Dermis blood vessel endothelial cell (primary cell): ENCODE measurements at regions not wholly inside any gene's neighbourhood (a gene's known extent, or its start where the extent isn't known, plus 50 kb on each side); places are given as distances from the start of the nearest gene placed in this dataset.

ENCODE experiments used
- DNase-seq: peaks from one replicate; pipeline ENCODE4 v3.0.0; 2010

GRCh38 chr11:42625757-42626665 is 685.8 kb upstream of the API5 start:
- DNase-seq: no peak

DNA sequence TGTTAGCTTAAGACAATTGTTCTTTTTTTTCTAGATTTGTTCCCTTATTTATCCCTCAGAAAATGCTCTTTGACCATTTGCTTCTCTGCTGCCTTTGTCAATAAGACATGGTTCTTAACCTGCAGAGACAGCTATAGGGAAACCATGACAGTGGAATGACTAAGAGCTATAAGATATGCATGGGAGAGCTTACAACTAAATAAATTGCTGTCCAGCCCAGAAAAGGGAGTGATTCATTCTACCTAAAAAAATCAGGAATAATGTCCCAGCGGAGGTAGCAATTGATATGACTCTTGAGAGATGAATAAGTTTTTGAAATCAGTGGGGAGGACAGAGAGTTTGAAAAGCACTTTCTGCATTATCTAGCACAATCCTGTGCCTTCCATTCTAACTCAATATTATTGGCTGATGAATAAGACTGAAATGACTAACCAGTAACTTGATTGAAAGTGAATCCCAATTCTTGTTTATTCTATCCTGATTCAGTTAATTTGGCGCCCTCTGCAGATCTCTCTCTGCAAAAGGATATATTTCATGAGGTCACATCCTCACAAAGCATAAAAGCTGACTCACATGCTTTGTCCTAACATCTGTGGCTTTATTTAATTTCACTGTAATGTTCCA is 680.5 kb upstream of the API5 start:
- no peak for DNase-seq

- no peak for DNase-seq
These were observed 664.8 kb upstream of the API5 start for GRCh38 chr11:42646959-42647358.

GRCh38 chr11:42647993-42648392 is 663.8 kb upstream of the API5 start:
- no peak for DNase-seq

GRCh38 chr11:42651621-42652020 is 660.2 kb upstream of the API5 start:
- DNase-seq: no peak

DNA sequence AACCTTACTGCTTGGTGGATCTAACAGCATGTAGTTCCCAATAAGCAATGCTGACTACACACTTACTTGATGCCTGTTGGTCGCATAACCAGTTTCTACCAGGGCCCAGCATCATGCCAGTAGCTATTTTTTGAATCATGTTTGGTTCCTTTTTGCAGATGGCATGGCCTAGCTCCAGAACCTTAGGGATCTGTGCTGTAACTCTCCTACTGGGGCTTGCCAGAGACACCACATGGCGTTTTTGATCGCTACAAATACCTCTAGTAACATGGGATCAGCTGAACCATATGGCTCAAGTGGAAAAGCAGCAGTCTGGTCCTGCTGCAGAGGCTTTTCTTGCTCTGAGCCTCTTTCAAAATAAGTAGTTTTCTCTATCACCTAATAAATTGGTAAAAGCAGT is 654.6 kb upstream of the API5 start:
- no peak for DNase-seq

GRCh38 chr11:42661942-42662341 is 649.9 kb upstream of the API5 start:
- DNase-seq: no peak

GRCh38 chr11:42669248-42669976 is 642.4 kb upstream of the API5 start:
- DNase-seq: no peak

DNA sequence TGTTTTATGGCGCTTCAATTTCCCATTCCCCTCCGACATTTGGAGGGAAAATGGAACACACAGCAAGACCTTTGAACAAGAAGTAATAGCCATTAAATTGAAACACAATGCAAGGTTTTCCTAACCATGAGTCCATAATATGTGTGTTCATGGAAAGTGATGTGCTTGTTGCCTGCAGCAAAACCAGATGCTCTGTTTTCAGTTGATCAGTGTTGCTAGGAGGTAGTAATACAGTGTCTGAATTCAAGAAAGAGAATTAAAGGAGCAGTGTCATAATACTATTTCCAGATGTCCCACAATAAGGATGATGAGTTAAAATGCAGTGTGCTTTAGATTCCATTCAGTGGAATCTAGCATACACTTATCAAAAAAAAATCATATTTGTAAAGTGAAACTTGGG is 637.4 kb upstream of the API5 start:
- no peak for DNase-seq

DNA sequence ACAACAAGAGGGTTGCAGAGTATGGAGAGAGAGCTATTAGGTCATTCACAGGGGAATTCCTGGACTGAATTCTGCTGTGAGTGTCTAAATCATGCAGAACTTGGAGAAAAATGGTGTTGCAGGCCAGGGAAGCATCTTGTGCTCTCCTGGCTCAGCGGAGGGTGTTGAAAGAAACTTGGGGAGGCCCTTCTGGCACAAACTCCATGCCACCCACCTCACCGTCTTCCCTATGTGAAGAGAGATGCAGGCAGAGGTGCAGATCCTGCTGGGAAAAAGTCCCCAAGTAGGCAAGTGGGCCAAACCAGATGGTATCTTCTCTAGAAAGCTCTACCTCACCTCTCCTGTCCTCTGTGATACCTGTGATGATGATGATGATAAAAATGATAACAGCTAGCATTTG is 604.3 kb upstream of the API5 start:
- no peak for DNase-seq

- no peak for DNase-seq
These were observed 602.6 kb upstream of the API5 start for GRCh38 chr11:42709216-42709615.

DNA sequence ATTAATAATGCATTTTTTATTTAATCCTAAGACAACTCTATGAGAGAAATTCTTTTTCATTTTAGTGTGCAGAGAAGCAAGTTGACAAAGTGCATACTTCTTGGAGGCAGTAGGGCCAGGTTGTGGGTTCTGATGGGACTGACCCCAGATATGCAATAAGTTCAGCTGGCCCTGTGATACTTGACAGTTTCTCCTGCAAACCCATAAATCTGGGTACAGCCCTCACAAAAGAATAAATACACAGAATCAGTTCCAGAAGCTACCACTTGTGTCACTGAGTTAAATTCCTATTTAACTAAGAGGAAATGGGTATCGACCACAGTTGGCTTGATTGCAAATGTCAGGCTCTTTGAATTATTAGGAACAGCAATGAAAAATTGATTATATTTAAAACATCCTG is 598.5 kb upstream of the API5 start:
- DNase-seq: no peak

- DNase-seq: no peak
These were observed 598.0 kb upstream of the API5 start for GRCh38 chr11:42713753-42714152.

DNA sequence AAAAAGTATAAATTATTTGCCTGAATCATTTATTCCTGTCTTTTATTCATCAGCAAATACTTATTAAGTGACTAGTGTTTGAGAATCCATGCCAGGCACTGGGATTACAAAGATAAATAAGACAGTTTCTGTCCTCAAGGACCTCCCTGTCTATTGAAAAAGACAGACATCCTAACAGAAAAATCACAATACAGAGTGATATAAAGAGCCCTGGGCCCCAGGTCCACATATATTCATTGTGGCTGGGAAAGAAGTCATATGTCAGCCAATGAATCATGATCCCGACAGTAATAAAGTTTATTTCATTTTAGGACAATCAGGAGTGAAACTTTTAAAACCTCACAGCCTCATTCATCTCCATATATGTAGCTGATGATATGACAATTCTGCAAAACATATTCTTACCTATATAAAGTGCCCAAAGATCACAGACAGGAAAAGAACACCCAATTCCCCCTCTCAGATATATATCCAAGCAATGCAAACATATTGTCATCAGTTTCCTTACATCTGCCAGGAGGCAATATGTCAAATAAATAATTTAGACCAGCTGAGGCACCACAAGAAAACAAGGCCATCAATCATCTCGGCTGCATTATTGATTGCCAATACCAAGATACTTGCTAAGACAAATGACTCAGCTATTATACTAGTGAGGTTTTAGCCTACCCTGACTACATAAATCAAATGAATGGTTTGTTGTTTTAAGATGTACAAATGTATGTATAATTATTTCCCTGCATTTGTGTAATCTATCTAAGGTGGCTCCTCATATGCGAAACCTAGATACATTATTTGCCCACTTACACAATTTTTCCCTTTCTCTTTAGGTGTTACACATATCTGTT is 590.9 kb upstream of the API5 start:
- DNase-seq: no peak

- no peak for DNase-seq
These were observed 583.9 kb upstream of the API5 start for GRCh38 chr11:42727879-42728278.

DNA sequence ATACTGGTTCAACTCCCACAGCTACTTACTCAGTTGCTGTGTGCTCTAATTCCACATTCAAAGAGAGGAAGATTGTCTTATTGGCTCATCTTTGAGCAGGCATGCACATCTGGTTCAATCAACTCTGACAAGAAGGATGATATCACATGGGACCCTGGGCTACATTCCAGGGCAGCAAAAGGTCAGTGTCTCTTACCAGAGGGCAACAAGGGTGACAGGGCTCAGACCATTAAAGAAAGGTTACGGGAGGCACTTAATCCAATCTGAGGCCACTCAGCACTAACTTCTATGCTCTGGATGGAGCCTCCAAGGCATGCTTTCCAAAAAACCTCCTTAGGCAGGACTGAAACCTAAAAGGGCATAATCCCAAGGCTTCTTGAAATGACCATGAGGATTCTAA is 549.4 kb upstream of the API5 start:
- no peak for DNase-seq

DNA sequence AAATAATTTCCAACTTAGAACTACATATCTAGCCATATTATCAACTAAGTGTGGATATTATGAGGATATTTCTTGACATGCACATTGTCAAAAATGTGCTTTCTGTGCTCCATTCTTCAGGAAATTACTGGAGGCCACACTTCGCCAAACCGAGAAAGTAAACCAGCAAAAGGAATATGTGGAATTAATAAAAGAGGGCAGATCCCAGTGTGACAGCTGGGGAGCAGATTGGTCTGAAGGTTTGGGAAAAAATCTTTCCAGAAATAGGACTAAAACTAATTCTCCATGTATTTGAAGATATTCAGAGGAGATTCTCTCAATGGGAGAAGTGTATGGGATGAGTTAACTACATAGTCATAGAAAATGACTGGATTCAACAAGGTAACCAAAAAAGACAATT is 546.9 kb upstream of the API5 start:
- no peak for DNase-seq

- DNase-seq: no peak
These were observed 543.2 kb upstream of the API5 start for GRCh38 chr11:42768576-42768975.

GRCh38 chr11:42770444-42771065 is 541.2 kb upstream of the API5 start:
- peak; percentile 4 for DNase-seq

- DNase-seq: no peak
These were observed 538.9 kb upstream of the API5 start for GRCh38 chr11:42772886-42773285.

DNA sequence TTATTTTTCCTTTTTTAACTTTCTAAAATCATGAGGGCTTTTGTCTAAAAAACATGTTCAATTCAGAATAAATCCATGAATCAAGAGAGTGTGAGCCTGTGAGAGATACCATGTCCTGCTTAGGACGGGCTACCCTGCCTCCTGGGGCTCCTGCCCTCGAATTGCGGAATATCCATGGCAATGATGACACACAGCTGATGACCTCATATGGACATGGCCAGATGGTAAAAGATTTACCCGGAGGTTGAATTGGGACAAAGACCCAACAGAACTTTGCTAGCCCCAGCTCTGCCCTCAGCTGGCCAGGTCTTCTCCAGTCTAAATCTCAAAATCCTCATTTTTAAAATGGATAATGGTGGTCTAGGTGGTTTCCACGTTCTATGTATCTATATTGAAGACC is 538.1 kb upstream of the API5 start:
- no peak for DNase-seq

DNA sequence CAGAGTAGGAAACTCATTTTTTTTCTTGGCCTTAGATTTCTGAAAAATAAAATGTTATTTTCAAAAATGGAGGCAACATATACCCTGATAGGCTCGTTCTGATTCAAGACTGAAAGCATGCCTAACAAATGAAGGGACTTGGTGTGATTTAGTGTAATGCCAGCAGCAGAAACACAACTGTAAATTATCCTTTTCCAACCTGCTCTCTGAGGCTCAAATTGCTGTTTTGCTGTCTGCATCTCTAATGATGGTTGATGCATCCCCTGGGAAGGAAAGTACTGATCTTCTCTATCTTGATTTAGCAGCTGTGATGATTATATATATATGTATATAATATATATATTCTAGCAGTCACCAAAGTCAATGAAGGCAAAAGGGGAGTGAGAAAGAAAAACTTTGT is 537.2 kb upstream of the API5 start:
- DNase-seq: no peak
